HepG2 (cell line): ENCODE measurements at regions not wholly inside any gene's neighbourhood (a gene's known extent, or its start where the extent isn't known, plus 50 kb on each side); places are given as distances from the start of the nearest gene placed in this dataset.

Source experiments
- ATAC-seq: fragments of 200-7000 bp; cut with Tn5 transposase; 3 replicates; pipeline ENCODE4 v1.9.1; 2020; ENCODE audit warnings: mild to moderate bottlenecking, moderate library complexity
- BruUV-seq: library from RNA; stranded (reverse); fragments of 400-500 nt; replicated peaks from 2 replicates; lab custom pipeline; 2021; lab: Mats Ljungman, UMichigan
- CTCF ChIA-PET: fragments of 300-600 bp; formaldehyde crosslinking; extraction: SDS; loops from one replicate; lab custom pipeline; 2021; ENCODE audit warnings: low total read pairs, inconsistent platforms, low intra/inter-chr PET ratio; lab: Yijun Ruan, JAX
- POLR2A ChIA-PET: fragments of 350-600 bp; sonication (Branson Sonifier 250); formaldehyde crosslinking; loops from one replicate; lab custom pipeline; 2020; ENCODE audit warnings: antibody characterized with exemption, inconsistent platforms; lab: Yijun Ruan, JAX
- DNase-seq: peaks from one replicate; pipeline ENCODE4 v3.0.0-alpha.2; 2015; ENCODE audit warnings: low spot score
- FAIRE-seq: peaks from 3 replicates; lab custom pipeline; 2011; peaks lifted over from hg19 to GRCh38; lab: Jason Lieb, UNC
- H2AFZ ChIP-seq: one replicate; pipeline ENCODE4 v1.6.1; 2011; ENCODE audit warnings: low read length, inconsistent platforms
- H3K27ac ChIP-seq: fragments of 300-600 bp; 3 replicates; pipeline ENCODE4 v1.8.0; 2011; ENCODE audit warnings: mixed run types, mild to moderate bottlenecking, mixed read lengths, low read length, inconsistent platforms; ENCODE audit not compliant: insufficient read depth; ENCODE audit errors: extremely low read length
- H3K27me3 ChIP-seq, 2 experiments: fragments of 200-600 bp in 1 of 2; 2 replicates in 1 of 2; 3 replicates in 1 of 2; pipeline versions ENCODE4 v1.6.0 to v1.8.0; 2011; ENCODE audit warnings: low read length in 2 of 2, mild to moderate bottlenecking in 2 of 2, moderate library complexity in 2 of 2, inconsistent platforms in 1 of 2; ENCODE audit not compliant: insufficient read depth in 2 of 2, control insufficient read depth in 1 of 2
- H3K36me3 ChIP-seq, 2 experiments: fragments of 200-600 bp in 1 of 2; replicated peaks in 1 of 2; 2 replicates in 1 of 2; 3 replicates in 1 of 2; pipeline versions ENCODE4 v1.5.1 to v1.8.0; 2011; ENCODE audit warnings: low read length in 2 of 2, inconsistent platforms in 1 of 2; ENCODE audit not compliant: insufficient read depth in 2 of 2, control insufficient read depth in 1 of 2
- H3K4me1 ChIP-seq: 2 replicates; pipeline ENCODE4 v1.5.1; 2012; ENCODE audit warnings: low read length, inconsistent platforms; ENCODE audit not compliant: insufficient read depth
- H3K4me2 ChIP-seq: 2 replicates; pipeline ENCODE4 v1.6.0; 2011; ENCODE audit warnings: low read depth, low read length, inconsistent platforms
- H3K4me3 ChIP-seq, 3 experiments: fragments of 200-600 bp in 1 of 3; sonication (generic), shearing (Covaris generic) in 1 of 3; replicated peaks in 1 of 3; 2 replicates each; pipeline ENCODE4 v1.5.1; 2011 to 2016; ENCODE audit warnings: low read length in 3 of 3, inconsistent platforms in 2 of 3, low read depth in 2 of 3, mild to moderate bottlenecking in 2 of 3, control low read depth in 1 of 3, mixed read lengths in 1 of 3; ENCODE audit not compliant: insufficient read depth in 1 of 3
- H3K79me2 ChIP-seq: one replicate; pipeline ENCODE4 v1.6.1; 2011; ENCODE audit warnings: low read length, inconsistent platforms; ENCODE audit not compliant: insufficient read depth
- H3K9ac ChIP-seq: 2 replicates; pipeline ENCODE4 v1.6.0; 2011; ENCODE audit warnings: mild to moderate bottlenecking, low read depth, low read length, inconsistent platforms; ENCODE audit not compliant: insufficient read depth
- H3K9me3 ChIP-seq: 2 replicates; pipeline ENCODE4 v1.5.1; 2012; ENCODE audit warnings: mild to moderate bottlenecking, low read length
- H4K20me1 ChIP-seq: 2 replicates; pipeline ENCODE4 v1.6.0; 2011; ENCODE audit warnings: inconsistent platforms, mild to moderate bottlenecking, low read length, moderate library complexity; ENCODE audit not compliant: insufficient read depth
- AKAP8 ChIP-seq: sonication (generic); formaldehyde crosslinking; IDR thresholded peaks from 2 replicates; pipeline ENCODE4 v1.5.1; 2020; ENCODE audit warnings: mild to moderate bottlenecking, missing genetic modification reagents
- GATAD2A ChIP-seq: IDR thresholded peaks from 2 replicates; pipeline ENCODE4 v1.6.1; 2016
- POLR2A ChIP-seq, 2 experiments: IDR thresholded peaks; 2 replicates each; pipeline ENCODE4 v1.6.1; 2011; ENCODE audit warnings: low read depth in 2 of 2, low read length in 2 of 2, mild to moderate bottlenecking in 1 of 2, moderate library complexity in 1 of 2; ENCODE audit not compliant: insufficient read depth in 1 of 2
- RAD21 ChIP-seq: fragments of 450-650 bp; formaldehyde crosslinking; IDR thresholded peaks from 2 replicates; pipeline ENCODE4 v1.5.0; 2020; ENCODE audit warnings: mild to moderate bottlenecking
- YEATS4 ChIP-seq: sonication (generic); formaldehyde crosslinking; IDR thresholded peaks from 2 replicates; pipeline ENCODE4 v1.4.0; 2020; ENCODE audit warnings: missing genetic modification reagents, borderline replicate concordance
- ZFP62 ChIP-seq: sonication (generic); formaldehyde crosslinking; IDR thresholded peaks from 2 replicates; pipeline ENCODE4 v1.4.0; 2020; ENCODE audit warnings: missing genetic modification reagents
- ZNF432 ChIP-seq: sonication (generic); formaldehyde crosslinking; IDR thresholded peaks from 2 replicates; pipeline ENCODE4 v1.5.0; 2020; ENCODE audit warnings: missing genetic modification reagents, mild to moderate bottlenecking, borderline replicate concordance
- ZNF460 ChIP-seq: sonication (generic); formaldehyde crosslinking; IDR thresholded peaks from 2 replicates; pipeline ENCODE4 v1.5.1; 2020; ENCODE audit warnings: missing genetic modification reagents, mild to moderate bottlenecking, borderline replicate concordance
- WGBS: methylation state at CpG from one replicate; pipeline ENCODE4 v1.1.6; 2017; ENCODE audit warnings: low lambda C conversion rate; 5-methylcytosine and 5-hydroxymethylcytosine counted together
- in situ Hi-C: cut with HindIII; loops from 2 replicates; pipeline ENCODE4 v1.10.0; 2017; ENCODE audit warnings: low pct_unique_long_range_greater_than_20kb; ENCODE audit not compliant: extremely low pct_ligation_motif_present
- intact Hi-C: fragments of 100-400 bp; cut with micrococcal nuclease; formaldehyde crosslinking; loops from one replicate; pipeline ENCODE4 v1.10.0; 2022; ENCODE audit not compliant: unreplicated experiment
- TF ChIP-seq, protein P1 (sequence below): sonication (generic); formaldehyde crosslinking; IDR thresholded peaks from 2 replicates; pipeline ENCODE4 v1.4.0; 2020; ENCODE audit warnings: mild to moderate bottlenecking, missing genetic modification reagents, borderline replicate concordance
- TF ChIP-seq, protein P2 (sequence below): sonication (generic); formaldehyde crosslinking; IDR thresholded peaks from 2 replicates; pipeline ENCODE4 v1.4.0; 2020; ENCODE audit warnings: mild to moderate bottlenecking, missing genetic modification reagents
- TF ChIP-seq, protein P3 (sequence below): sonication (generic); formaldehyde crosslinking; IDR thresholded peaks from 2 replicates; pipeline ENCODE4 v1.8.0; 2022; ENCODE audit warnings: missing genetic modification reagents, mild to moderate bottlenecking, inconsistent platforms, borderline replicate concordance

DNA sequence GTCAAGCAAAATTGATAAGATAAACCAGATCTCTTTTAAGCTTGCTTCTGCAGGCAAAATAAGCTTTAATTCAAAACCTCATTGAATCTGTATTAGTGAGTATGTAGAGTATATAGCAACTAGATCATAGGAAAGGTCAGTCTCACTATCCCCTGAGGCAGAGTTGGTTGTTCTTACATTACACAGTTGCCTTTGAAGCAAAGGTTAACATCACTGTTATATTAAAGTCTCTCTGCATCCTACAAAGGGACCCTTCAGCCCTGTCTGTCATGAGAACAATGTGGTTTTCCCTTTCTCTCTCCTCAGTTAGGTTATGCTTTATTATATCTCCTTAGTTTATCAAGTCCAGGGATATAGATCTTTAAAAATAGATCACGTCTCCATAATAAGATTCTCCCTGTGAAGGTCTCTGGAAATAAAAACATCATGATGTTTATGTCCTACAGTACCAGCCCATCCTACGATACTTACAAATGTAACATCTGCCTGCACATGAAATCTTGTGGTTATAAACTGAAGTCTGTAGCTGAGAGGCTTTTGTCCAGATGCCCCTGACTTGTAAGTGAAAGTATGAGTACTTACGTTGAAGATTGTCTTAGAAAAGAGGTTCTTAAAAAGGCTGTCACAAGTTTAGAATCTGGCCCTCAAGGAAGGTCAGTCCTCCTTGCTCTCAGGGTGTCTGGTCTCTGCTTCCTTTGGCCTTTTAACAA, 103.6 kb downstream of the VIP start:
- CTCF ChIA-PET = no interaction called here
- POLR2A ChIA-PET = no interaction called here
- TF ChIP-seq YEATS4 (no peak), ZNF460 (CRISPR knock-in tag) (no peak), GATAD2A (CRISPR knock-in tag) (no peak), POLR2A (IDR thresholded peaks at IDR 0.05; ENCODE audit: insufficient read depth in 1 of 2, low read depth in 2 of 2, low read length in 2 of 2) (no peak), ZNF432 (CRISPR knock-in tag) (no peak), ZFP62 (CRISPR knock-in tag) (no peak), RAD21 (CRISPR knock-in tag) (no peak), AKAP8 (CRISPR knock-in tag) (no peak)
- TF ChIP-seq, protein P1, sequence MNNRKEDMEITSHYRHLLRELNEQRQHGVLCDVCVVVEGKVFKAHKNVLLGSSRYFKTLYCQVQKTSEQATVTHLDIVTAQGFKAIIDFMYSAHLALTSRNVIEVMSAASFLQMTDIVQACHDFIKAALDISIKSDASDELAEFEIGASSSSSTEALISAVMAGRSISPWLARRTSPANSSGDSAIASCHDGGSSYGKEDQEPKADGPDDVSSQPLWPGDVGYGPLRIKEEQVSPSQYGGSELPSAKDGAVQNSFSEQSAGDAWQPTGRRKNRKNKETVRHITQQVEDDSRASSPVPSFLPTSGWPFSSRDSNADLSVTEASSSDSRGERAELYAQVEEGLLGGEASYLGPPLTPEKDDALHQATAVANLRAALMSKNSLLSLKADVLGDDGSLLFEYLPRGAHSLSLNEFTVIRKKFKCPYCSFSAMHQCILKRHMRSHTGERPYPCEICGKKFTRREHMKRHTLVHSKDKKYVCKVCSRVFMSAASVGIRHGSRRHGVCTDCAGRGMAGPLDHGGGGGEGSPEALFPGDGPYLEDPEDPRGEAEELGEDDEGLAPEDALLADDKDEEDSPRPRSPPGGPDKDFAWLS = no peak
- TF ChIP-seq, protein P2, sequence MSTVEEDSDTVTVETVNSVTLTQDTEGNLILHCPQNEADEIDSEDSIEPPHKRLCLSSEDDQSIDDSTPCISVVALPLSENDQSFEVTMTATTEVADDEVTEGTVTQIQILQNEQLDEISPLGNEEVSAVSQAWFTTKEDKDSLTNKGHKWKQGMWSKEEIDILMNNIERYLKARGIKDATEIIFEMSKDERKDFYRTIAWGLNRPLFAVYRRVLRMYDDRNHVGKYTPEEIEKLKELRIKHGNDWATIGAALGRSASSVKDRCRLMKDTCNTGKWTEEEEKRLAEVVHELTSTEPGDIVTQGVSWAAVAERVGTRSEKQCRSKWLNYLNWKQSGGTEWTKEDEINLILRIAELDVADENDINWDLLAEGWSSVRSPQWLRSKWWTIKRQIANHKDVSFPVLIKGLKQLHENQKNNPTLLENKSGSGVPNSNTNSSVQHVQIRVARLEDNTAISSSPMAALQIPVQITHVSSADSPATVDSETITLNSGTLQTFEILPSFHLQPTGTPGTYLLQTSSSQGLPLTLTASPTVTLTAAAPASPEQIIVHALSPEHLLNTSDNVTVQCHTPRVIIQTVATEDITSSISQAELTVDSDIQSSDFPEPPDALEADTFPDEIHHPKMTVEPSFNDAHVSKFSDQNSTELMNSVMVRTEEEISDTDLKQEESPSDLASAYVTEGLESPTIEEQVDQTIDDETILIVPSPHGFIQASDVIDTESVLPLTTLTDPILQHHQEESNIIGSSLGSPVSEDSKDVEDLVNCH (CRISPR knock-in tag) = no peak
- TF ChIP-seq, protein P3, sequence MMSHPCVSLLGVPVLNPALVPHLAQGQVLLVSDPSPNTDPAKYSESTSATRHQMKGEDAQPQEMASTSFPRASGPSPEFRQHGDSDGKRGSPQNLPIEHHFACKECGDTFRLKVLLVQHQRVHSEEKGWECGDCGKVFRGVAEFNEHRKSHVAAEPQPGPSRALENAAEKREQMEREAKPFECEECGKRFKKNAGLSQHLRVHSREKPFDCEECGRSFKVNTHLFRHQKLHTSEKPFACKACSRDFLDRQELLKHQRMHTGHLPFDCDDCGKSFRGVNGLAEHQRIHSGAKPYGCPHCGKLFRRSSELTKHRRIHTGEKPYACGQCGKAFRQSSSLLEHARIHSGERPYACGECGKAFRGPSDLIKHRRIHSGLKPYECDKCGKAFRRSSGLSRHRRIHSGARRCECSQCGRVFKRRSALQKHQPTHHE (CRISPR knock-in tag) = no peak
- no TSS peak for BruUV-seq
- Histone ChIP-seq H3K4me2 (no peak overlapping the region), H3K27ac (no peak overlapping the region), H3K9me3 (no peaks in the 10 kb centered on the region), H3K4me1 (no peaks in the 10 kb centered on the region), H2AFZ (no peak overlapping the region), H3K9ac (no peak overlapping the region), H3K27me3 (no peaks in the 10 kb centered on the region), H3K4me3 (no peak overlapping the region), H3K79me2 (no peaks in the 10 kb centered on the region), H4K20me1 (no peaks in the 10 kb centered on the region), H3K36me3 (no peaks in the 10 kb centered on the region)
- FAIRE-seq = no peak
- in situ Hi-C loops (no loop called here), intact Hi-C loops (no loop called here)
- DNase-seq = no peak
- no peak for ATAC-seq
- 6% methylated on average over 3 of the region's 3 CpGs for WGBS
